IMR-90 (cell line): ENCODE measurements at regions not wholly inside any gene's neighbourhood (a gene's known extent, or its start where the extent isn't known, plus 50 kb on each side); places are given as distances from the start of the nearest gene placed in this dataset.

Experiments used
- ATAC-seq: fragments of 200-7000 bp; cut with Tn5 transposase; 2 replicates; pipeline ENCODE4 v1.9.1; 2020; ENCODE audit warnings: low read depth, mild to moderate bottlenecking, moderate library complexity
- BruUV-seq: library from RNA; stranded (reverse); fragments of 400-500 nt; replicated peaks from 2 replicates; lab custom pipeline; 2021; lab: Mats Ljungman, UMichigan
- CTCF ChIA-PET: fragments of 300-600 bp; formaldehyde crosslinking; extraction: SDS; loops from one replicate; lab custom pipeline; 2021; ENCODE audit warnings: antibody characterized with exemption; lab: Yijun Ruan, JAX
- POLR2A ChIA-PET: fragments of 300-600 bp; sonication (Branson Sonifier 250); formaldehyde crosslinking; loops from one replicate; lab custom pipeline; 2022; ENCODE audit warnings: antibody characterized with exemption; ENCODE audit not compliant: unreplicated experiment; lab: Charles Lee
- DNase-seq: peaks from one replicate; pipeline ENCODE4 v3.0.0; 2013
- H2AFZ ChIP-seq: replicated peaks from 2 replicates; pipeline ENCODE3; 2013; ENCODE audit warnings: low read length, mild to moderate bottlenecking; ENCODE audit not compliant: poor library complexity
- H2AK5ac ChIP-seq: 2 replicates; pipeline ENCODE4 v1.6.1; 2013; ENCODE audit warnings: low read depth, low read length, inconsistent platforms
- H2AK9ac ChIP-seq: replicated peaks from 2 replicates; pipeline ENCODE3; 2013; ENCODE audit warnings: mild to moderate bottlenecking, low read depth, low read length, moderate library complexity; ENCODE audit not compliant: poor library complexity
- H2BK120ac ChIP-seq: 2 replicates; pipeline ENCODE4 v1.6.1; 2013; ENCODE audit warnings: low read depth, low read length, inconsistent platforms
- H2BK15ac ChIP-seq: 3 replicates; pipeline ENCODE4 v1.6.1; 2013; ENCODE audit warnings: low read depth, low read length, inconsistent platforms
- H2BK20ac ChIP-seq: 2 replicates; pipeline ENCODE4 v1.6.1; 2013; ENCODE audit warnings: low read depth, mild to moderate bottlenecking, inconsistent platforms, low read length, moderate library complexity
- H2BK5ac ChIP-seq: 2 replicates; pipeline ENCODE4 v1.6.1; 2013; ENCODE audit warnings: mild to moderate bottlenecking, low read depth, low read length, inconsistent platforms; ENCODE audit not compliant: poor library complexity, severe bottlenecking
- H3K14ac ChIP-seq: replicated peaks from 2 replicates; pipeline ENCODE4 v1.6.1; 2013; ENCODE audit warnings: low read depth, low read length, inconsistent platforms
- H3K18ac ChIP-seq: 2 replicates; pipeline ENCODE4 v1.6.1; 2013; ENCODE audit warnings: low read depth, low read length, control low read depth
- H3K23ac ChIP-seq: 2 replicates; pipeline ENCODE4 v1.6.1; 2013; ENCODE audit warnings: low read depth, low read length, inconsistent platforms
- H3K27ac ChIP-seq: 2 replicates; pipeline ENCODE4 v1.5.1; 2013; ENCODE audit warnings: mild to moderate bottlenecking, control low read depth, low read length; ENCODE audit not compliant: insufficient read depth
- H3K27me3 ChIP-seq: 2 replicates; pipeline ENCODE4 v1.6.1; 2013; ENCODE audit warnings: low read length; ENCODE audit not compliant: control insufficient read depth, insufficient read depth
- H3K36me3 ChIP-seq: 2 replicates; pipeline ENCODE4 v1.6.1; 2013; ENCODE audit warnings: low read length, mixed read lengths; ENCODE audit not compliant: control insufficient read depth, insufficient read depth
- H3K4ac ChIP-seq: 2 replicates; pipeline ENCODE4 v1.6.1; 2013; ENCODE audit warnings: low read depth, low read length, inconsistent platforms
- H3K4me1 ChIP-seq: 2 replicates; pipeline ENCODE4 v1.6.1; 2013; ENCODE audit warnings: low read length, mixed read lengths; ENCODE audit not compliant: control insufficient read depth, insufficient read depth
- H3K4me2 ChIP-seq: 2 replicates; pipeline ENCODE4 v1.6.1; 2013; ENCODE audit warnings: low read depth, mild to moderate bottlenecking, control low read depth, low read length, moderate library complexity
- H3K4me3 ChIP-seq: 2 replicates; pipeline ENCODE4 v1.5.1; 2013; ENCODE audit warnings: low read depth, mild to moderate bottlenecking, control low read depth, low read length, moderate library complexity; ENCODE audit not compliant: insufficient read depth
- H3K56ac ChIP-seq: 2 replicates; pipeline ENCODE4 v1.6.1; 2013; ENCODE audit warnings: low read length, inconsistent platforms; ENCODE audit not compliant: insufficient read depth; ENCODE audit errors: extremely low read depth
- H3K79me1 ChIP-seq, 2 experiments: 2 replicates each; pipeline ENCODE4 v1.6.1; 2013; ENCODE audit warnings: low read length in 2 of 2, inconsistent platforms in 1 of 2, low read depth in 1 of 2
- H3K9ac ChIP-seq: 2 replicates; pipeline ENCODE4 v1.6.1; 2013; ENCODE audit warnings: low read depth, low read length, control low read depth
- H3K9me1 ChIP-seq: 2 replicates; pipeline ENCODE4 v1.6.1; 2013; ENCODE audit warnings: low read length, inconsistent platforms; ENCODE audit not compliant: insufficient read depth
- H3K9me3 ChIP-seq: 2 replicates; pipeline ENCODE4 v1.6.1; 2013; ENCODE audit warnings: low read length; ENCODE audit not compliant: control insufficient read depth, insufficient read depth
- H4K20me1 ChIP-seq: 2 replicates; pipeline ENCODE4 v1.6.1; 2013; ENCODE audit warnings: low read length, inconsistent platforms; ENCODE audit not compliant: insufficient read depth
- H4K5ac ChIP-seq: 2 replicates; pipeline ENCODE4 v1.6.1; 2013; ENCODE audit warnings: mild to moderate bottlenecking, low read depth, low read length, control low read depth
- H4K8ac ChIP-seq, 2 experiments: 2 replicates each; pipeline ENCODE4 v1.6.1; 2013; ENCODE audit warnings: low read depth in 2 of 2, low read length in 2 of 2, control low read depth in 1 of 2, inconsistent platforms in 1 of 2
- H4K91ac ChIP-seq: 2 replicates; pipeline ENCODE4 v1.6.1; 2013; ENCODE audit warnings: low read depth, low read length, inconsistent platforms; ENCODE audit not compliant: insufficient read depth
- CEBPB ChIP-seq: IDR thresholded peaks from 2 replicates; pipeline ENCODE4 v1.6.1; 2012; ENCODE audit warnings: low read depth, low read length, improper control_type of control experiment
- CHD1 ChIP-seq: IDR thresholded peaks from 2 replicates; pipeline ENCODE4 v1.6.1; 2012; ENCODE audit warnings: low read depth, low read length, improper control_type of control experiment
- MXI1 ChIP-seq: IDR thresholded peaks from 2 replicates; pipeline ENCODE4 v1.6.1; 2012; ENCODE audit warnings: low read depth, mild to moderate bottlenecking, low read length, moderate library complexity, borderline replicate concordance
- WGBS, 2 experiments: methylation state at CpG; one replicate each; pipeline versions ENCODE4 v1.1.5 to v1.1.7; 2013; ENCODE audit warnings: missing lambda C conversion rate in 2 of 2; ENCODE audit not compliant: insufficient read length in 1 of 2; ENCODE audit errors: extremely low coverage in 2 of 2; 5-methylcytosine and 5-hydroxymethylcytosine counted together
- dilution Hi-C: fragments of 300-500 bp; cut with HindIII; formaldehyde crosslinking; loops from one replicate; pipeline ENCODE4 v1.14.3; 2018; ENCODE audit warnings: low sequenced_read_pairs; ENCODE audit not compliant: unreplicated experiment
- in situ Hi-C: fragments of 300-500 bp; cut with MboI; formaldehyde crosslinking; loops from 3 replicates; pipeline ENCODE4 v1.14.3; 2019; ENCODE audit warnings: low sequenced_read_pairs, inconsistent platforms, mixed read lengths
- intact Hi-C: fragments of 100-400 bp; cut with micrococcal nuclease; formaldehyde crosslinking; loops from 2 replicates; pipeline ENCODE4 v1.10.0; 2022
- TF ChIP-seq, protein P1 (sequence below): fragments of 150-350 bp; IDR thresholded peaks from 2 replicates; pipeline ENCODE4 v1.6.1; 2017; ENCODE audit warnings: mild to moderate bottlenecking, antibody characterized with exemption, low read length, low read depth

DNA sequence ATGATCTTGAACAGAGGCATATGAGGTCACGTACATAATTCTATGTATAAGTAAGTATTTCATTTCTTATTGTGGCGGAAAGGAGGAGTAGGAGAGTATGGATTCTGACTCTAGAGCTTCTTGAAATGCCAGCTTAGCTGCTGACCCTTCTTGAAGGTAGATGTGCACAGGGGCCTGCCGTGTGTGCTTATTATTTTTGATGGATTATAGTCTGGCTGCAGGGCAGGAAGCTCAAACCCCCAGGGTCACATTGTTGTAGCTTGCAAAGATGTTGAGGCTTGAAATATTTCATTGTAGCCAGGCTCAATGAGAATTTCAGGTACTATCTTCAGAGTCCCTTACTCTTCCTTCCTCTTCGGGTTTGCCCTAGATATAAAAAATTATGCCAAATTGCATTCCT, 418.8 kb downstream of the OLFM4 start:
- H4K5ac ChIP-seq: no peak overlapping the region
- no peak overlapping the region for H2BK120ac ChIP-seq
- H3K9me1 ChIP-seq: no peaks in the 10 kb centered on the region
- no peak overlapping the region for H3K9ac ChIP-seq
- dilution Hi-C loops (no loop called here), in situ Hi-C loops (no loop called here), intact Hi-C loops (no loop called here)
- H2AFZ ChIP-seq: no peak overlapping the region
- H3K9me3 ChIP-seq: peaks cover 9% of the 10 kb centered on the region; the same call in 1 of the 2 replicates
- H3K23ac ChIP-seq: no peak overlapping the region
- no peak overlapping the region for H3K27ac ChIP-seq
- BruUV-seq: no TSS peak
- H3K56ac ChIP-seq: no peak overlapping the region
- H3K4me2 ChIP-seq: no peak overlapping the region
- H4K8ac ChIP-seq: no peak overlapping the region
- H3K18ac ChIP-seq: no peak overlapping the region
- no peak overlapping the region for H2BK15ac ChIP-seq
- no peak overlapping the region for H2AK5ac ChIP-seq
- H4K20me1 ChIP-seq: no peaks in the 10 kb centered on the region
- H3K36me3 ChIP-seq: no peaks in the 10 kb centered on the region
- no peak for TF ChIP-seq CHD1
- TF ChIP-seq, protein P1, sequence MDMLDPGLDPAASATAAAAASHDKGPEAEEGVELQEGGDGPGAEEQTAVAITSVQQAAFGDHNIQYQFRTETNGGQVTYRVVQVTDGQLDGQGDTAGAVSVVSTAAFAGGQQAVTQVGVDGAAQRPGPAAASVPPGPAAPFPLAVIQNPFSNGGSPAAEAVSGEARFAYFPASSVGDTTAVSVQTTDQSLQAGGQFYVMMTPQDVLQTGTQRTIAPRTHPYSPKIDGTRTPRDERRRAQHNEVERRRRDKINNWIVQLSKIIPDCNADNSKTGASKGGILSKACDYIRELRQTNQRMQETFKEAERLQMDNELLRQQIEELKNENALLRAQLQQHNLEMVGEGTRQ: no peak
- no peak for TF ChIP-seq MXI1
- no peak for TF ChIP-seq CEBPB
- H3K79me1 ChIP-seq: no peaks in the 10 kb centered on the region
- H3K4me3 ChIP-seq: no peak overlapping the region
- ATAC-seq: no peak
- H3K14ac ChIP-seq: no peak overlapping the region
- H2BK20ac ChIP-seq: no peak overlapping the region
- H3K27me3 ChIP-seq: no peaks in the 10 kb centered on the region
- POLR2A ChIA-PET: no interaction called here
- H3K4me1 ChIP-seq: no peaks in the 10 kb centered on the region
- CTCF ChIA-PET: no interaction called here
- H4K91ac ChIP-seq: no peak overlapping the region
- H2AK9ac ChIP-seq: no peak overlapping the region
- no CpG with 5 or more reads among the region's 4 CpGs for WGBS, 2 experiments
- H2BK5ac ChIP-seq: no peak overlapping the region
- DNase-seq: no peak
- no peak overlapping the region for H3K4ac ChIP-seq
